Mucosa of gallbladder (tissue), 1 donor: ENCODE measurements at regions not wholly inside any gene's neighbourhood (a gene's known extent, or its start where the extent isn't known, plus 50 kb on each side); places are given as distances from the start of the nearest gene placed in this dataset.
"Not testable (repeated sequence)": the region's sequence is repeated elsewhere in the genome, so short reads cannot be mapped to it uniquely, and the experiment has no call there.

Experiments used
- DNase-seq: peaks from one replicate; pipeline ENCODE4 v3.0.0-alpha.2; 2020; ENCODE audit warnings: low spot score
- donor health status: DM: no; HTN: no; CAD: no.

GRCh38 chr12:90211017-90211416, 502.4 kb upstream of the ATP2B1 start:
- no peak for DNase-seq

- DNase-seq: no peak
Measured at GRCh38 chr12:90209029-90209428, 500.4 kb upstream of the ATP2B1 start.

GRCh38 chr12:90208379-90208778, 499.7 kb upstream of the ATP2B1 start:
- not testable (repeated sequence) for DNase-seq

- DNase-seq: no peak
Measured at GRCh38 chr12:90207799-90208198, 499.2 kb upstream of the ATP2B1 start.

- no peak for DNase-seq
Measured at GRCh38 chr12:90205165-90205564, 496.5 kb upstream of the ATP2B1 start.

GRCh38 chr12:90203556-90203955, 494.9 kb upstream of the ATP2B1 start:
- no peak for DNase-seq

- no peak for DNase-seq
Measured at GRCh38 chr12:90199006-90199405, 490.4 kb upstream of the ATP2B1 start.

- no peak for DNase-seq
Measured at GRCh38 chr12:90193500-90193899, 484.9 kb upstream of the ATP2B1 start.

- no peak for DNase-seq
Measured at GRCh38 chr12:90188857-90189256, 480.2 kb upstream of the ATP2B1 start.

- no peak for DNase-seq
Measured at GRCh38 chr12:90183201-90183600, 474.6 kb upstream of the ATP2B1 start.

GRCh38 chr12:90181216-90181615, 472.6 kb upstream of the ATP2B1 start:
- DNase-seq: no peak

GRCh38 chr12:90174956-90175355, 466.3 kb upstream of the ATP2B1 start:
- DNase-seq: no peak

- DNase-seq: no peak
Measured at GRCh38 chr12:90174198-90174510, 465.5 kb upstream of the ATP2B1 start.

- DNase-seq: no peak
Measured at GRCh38 chr12:90173499-90174197, 465.0 kb upstream of the ATP2B1 start.

GRCh38 chr12:90172524-90172923, 463.9 kb upstream of the ATP2B1 start:
- DNase-seq: no peak

GRCh38 chr12:90170740-90171139, 462.1 kb upstream of the ATP2B1 start:
- no peak for DNase-seq

GRCh38 chr12:90167518-90168208, 459.0 kb upstream of the ATP2B1 start:
- no peak for DNase-seq

GRCh38 chr12:90166671-90167070, 458.0 kb upstream of the ATP2B1 start:
- DNase-seq: no peak

- DNase-seq: no peak
Measured at GRCh38 chr12:90166012-90166411, 457.4 kb upstream of the ATP2B1 start.

- no peak for DNase-seq
Measured at GRCh38 chr12:90163975-90164374, 455.3 kb upstream of the ATP2B1 start.

- DNase-seq: no peak
Measured at GRCh38 chr12:90153827-90154226, 445.2 kb upstream of the ATP2B1 start.

GRCh38 chr12:90152897-90153624, 444.4 kb upstream of the ATP2B1 start:
- DNase-seq: no peak

- no peak for DNase-seq
Measured at GRCh38 chr12:90151491-90152015, 442.9 kb upstream of the ATP2B1 start.
